ENCODE measurements at regions not wholly inside any gene's neighbourhood (a gene's known extent, or its start where the extent isn't known, plus 50 kb on each side); places are given as distances from the start of the nearest gene placed in this dataset.

DNA sequence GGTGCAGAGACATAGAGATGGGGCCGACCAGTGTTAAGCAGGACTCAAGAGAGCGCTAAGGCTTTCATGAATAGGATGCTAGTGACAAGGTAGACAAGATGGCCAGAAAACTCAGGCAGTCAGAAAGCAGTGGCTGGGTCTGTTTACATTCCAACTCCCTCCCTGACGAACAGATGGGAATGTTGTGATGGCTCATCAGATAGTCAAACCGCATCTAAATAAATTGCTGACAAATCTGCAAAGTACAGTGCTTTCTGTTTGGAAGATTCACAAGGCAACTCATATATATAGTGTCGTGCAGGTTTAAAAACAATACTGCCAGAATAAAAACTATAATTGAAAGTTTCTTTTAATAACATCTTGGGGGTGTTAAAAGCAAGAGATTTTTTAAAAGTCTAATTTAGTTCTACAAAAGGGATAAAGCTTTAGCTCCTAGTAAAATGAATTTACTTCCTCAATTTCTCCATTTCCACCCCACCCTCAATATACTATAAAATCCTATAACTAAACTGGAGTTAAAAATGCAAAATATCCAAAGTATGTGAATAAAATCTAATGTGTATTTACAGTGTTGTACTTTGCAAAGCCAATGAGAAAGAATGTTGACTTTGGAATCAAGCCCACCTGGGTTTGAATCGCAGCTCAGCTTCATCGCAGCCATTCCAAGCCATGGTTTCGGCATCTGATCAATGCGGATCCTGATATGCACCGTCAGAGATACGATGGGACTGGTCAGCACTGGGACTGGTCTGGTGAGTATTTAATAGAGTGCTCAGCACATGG is 247.3 kb upstream of the PDE10A start:
- Histone ChIP-seq H3K4me3 (ENCODE audit: low read depth, low read length) (no peak overlapping the region), H3K36me3 (ENCODE audit: control insufficient read depth, insufficient read depth, low read length) (no peaks in the 10 kb centered on the region), H3K27me3 (ENCODE audit: control insufficient read depth, insufficient read depth, low read length) (no peaks in the 10 kb centered on the region)
- TF ChIP-seq, protein P1, sequence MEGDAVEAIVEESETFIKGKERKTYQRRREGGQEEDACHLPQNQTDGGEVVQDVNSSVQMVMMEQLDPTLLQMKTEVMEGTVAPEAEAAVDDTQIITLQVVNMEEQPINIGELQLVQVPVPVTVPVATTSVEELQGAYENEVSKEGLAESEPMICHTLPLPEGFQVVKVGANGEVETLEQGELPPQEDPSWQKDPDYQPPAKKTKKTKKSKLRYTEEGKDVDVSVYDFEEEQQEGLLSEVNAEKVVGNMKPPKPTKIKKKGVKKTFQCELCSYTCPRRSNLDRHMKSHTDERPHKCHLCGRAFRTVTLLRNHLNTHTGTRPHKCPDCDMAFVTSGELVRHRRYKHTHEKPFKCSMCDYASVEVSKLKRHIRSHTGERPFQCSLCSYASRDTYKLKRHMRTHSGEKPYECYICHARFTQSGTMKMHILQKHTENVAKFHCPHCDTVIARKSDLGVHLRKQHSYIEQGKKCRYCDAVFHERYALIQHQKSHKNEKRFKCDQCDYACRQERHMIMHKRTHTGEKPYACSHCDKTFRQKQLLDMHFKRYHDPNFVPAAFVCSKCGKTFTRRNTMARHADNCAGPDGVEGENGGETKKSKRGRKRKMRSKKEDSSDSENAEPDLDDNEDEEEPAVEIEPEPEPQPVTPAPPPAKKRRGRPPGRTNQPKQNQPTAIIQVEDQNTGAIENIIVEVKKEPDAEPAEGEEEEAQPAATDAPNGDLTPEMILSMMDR (IDR thresholded peaks at IDR 0.05; ENCODE audit: insufficient read depth, low read length, severe bottlenecking) = no peak
- no peak for DNase-seq (ENCODE audit: low read depth)
- no peak for FAIRE-seq

DNA sequence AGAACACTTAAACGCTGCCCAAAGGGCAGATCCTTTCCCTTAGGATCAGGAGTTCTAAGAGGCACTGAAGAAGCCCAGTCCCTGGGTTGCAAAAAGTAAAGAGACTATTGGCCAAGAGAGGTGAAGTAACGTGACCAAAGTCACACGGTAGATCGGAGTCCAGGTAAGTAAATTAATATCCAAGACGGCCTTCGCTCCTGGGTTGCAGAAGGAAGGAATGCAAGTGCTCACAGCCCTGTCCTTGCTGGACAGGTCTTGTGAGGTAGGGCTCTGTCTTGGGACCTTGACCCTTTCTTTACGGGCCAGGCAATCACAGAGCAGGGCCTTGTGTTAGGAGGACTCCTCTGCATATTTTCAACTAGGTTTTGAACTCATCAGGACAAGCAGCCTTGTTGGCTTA is 243.7 kb upstream of the PDE10A start:
- TF ChIP-seq, protein P1 (IDR thresholded peaks at IDR 0.05; ENCODE audit: insufficient read depth, low read length, severe bottlenecking) = no peak
- DNase-seq (ENCODE audit: low read depth) (no peak), FAIRE-seq (no peak)
- no peaks in the 10 kb centered on the region for H3K27me3 ChIP-seq (ENCODE audit: control insufficient read depth, insufficient read depth, low read length)
- H3K36me3 ChIP-seq (ENCODE audit: control insufficient read depth, insufficient read depth, low read length) = no peaks in the 10 kb centered on the region
- no peak overlapping the region for H3K4me3 ChIP-seq (ENCODE audit: low read depth, low read length)

DNA sequence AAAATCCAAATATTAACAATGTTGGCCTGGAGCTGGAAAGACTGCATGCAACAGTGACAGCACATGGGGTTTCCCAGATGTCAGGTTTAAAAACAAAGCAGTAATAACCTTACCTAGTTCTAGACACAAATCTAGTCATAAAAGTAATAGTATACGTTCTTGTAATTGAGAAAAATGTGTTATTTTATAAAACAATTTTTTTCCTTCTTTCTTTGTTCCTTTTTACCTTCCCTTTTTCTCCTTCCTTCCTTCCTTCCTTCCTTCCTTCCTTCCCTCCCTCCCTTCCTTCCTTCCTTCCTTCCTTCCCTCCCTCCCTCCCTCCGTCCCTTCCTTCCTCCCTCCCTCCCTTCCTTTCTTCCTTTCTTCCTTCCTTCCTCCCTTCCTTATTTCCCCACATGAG is 242.7 kb upstream of the PDE10A start:
- FAIRE-seq (no peak), DNase-seq (ENCODE audit: low read depth) (no peak)
- Histone ChIP-seq H3K4me3 (ENCODE audit: low read depth, low read length) (no peak overlapping the region), H3K27me3 (ENCODE audit: control insufficient read depth, insufficient read depth, low read length) (no peaks in the 10 kb centered on the region), H3K36me3 (ENCODE audit: control insufficient read depth, insufficient read depth, low read length) (no peaks in the 10 kb centered on the region)
- TF ChIP-seq, protein P1 (IDR thresholded peaks at IDR 0.05; ENCODE audit: insufficient read depth, low read length, severe bottlenecking) = no peak

DNA sequence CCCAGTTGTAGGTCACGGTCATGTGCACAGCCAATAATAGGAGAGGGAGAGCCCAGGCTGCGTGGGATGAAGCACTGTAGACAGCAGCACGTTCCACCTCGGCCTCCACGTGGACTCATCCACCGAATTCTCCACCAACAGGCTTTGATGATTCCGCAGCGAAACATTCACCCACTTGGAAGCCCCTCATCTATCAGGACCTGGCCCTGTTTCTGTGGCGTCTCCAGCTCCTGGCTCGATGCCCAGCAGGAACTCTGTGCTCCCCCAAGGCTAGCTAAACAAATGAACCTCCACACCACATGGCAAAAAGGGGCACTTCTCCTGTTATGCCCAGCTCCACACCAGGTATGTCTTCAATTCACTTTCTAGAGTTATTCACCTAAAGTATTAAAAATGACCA is 237.9 kb upstream of the PDE10A start:
- TF ChIP-seq, protein P1 (IDR thresholded peaks at IDR 0.05; ENCODE audit: insufficient read depth, low read length, severe bottlenecking) = no peak
- Histone ChIP-seq H3K4me3 (ENCODE audit: low read depth, low read length) (no peak overlapping the region), H3K27me3 (ENCODE audit: control insufficient read depth, insufficient read depth, low read length) (no peaks in the 10 kb centered on the region), H3K36me3 (ENCODE audit: control insufficient read depth, insufficient read depth, low read length) (no peaks in the 10 kb centered on the region)
- no peak for DNase-seq (ENCODE audit: low read depth)
- FAIRE-seq = no peak

DNA sequence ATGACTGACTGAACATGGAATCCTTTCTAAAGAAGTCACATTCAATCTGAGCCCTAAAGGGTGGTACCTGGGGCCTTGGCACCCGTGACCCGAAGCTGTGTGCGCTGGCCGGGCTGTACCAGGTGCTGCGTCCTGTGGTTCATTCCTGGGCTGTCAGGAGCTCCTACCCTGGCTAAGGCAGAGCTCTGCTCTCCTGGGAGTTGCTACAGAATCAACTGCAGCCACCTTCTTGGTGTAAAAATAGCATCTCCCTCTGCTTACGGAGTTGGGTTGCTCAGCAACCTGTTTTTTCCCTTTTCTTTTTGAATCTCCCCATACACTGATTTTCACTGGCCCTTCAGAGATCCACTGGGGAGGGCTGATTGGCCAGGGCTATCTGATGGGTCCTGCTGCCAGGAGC is 236.6 kb upstream of the PDE10A start:
- FAIRE-seq (no peak), DNase-seq (ENCODE audit: low read depth) (no peak)
- no peak overlapping the region for H3K4me3 ChIP-seq (ENCODE audit: low read depth, low read length)
- no peaks in the 10 kb centered on the region for H3K36me3 ChIP-seq (ENCODE audit: control insufficient read depth, insufficient read depth, low read length)
- TF ChIP-seq, protein P1 (IDR thresholded peaks at IDR 0.05; ENCODE audit: insufficient read depth, low read length, severe bottlenecking) = no peak
- H3K27me3 ChIP-seq (ENCODE audit: control insufficient read depth, insufficient read depth, low read length) = no peaks in the 10 kb centered on the region
